A549 (cell line): ENCODE measurements at regions not wholly inside any gene's neighbourhood (a gene's known extent, or its start where the extent isn't known, plus 50 kb on each side); places are given as distances from the start of the nearest gene placed in this dataset.
A peak's percentile ranks its signal among the peaks of the same experiment; 100 is the strongest.

ENCODE experiments used
- ATAC-seq, 2 experiments: fragments of 200-7000 bp in 1 of 2; fragments of >200 bp in 1 of 2; cut with Nextera tagmentation in 1 of 2; cut with Tn5 transposase in 1 of 2; 3 replicates each; pipeline versions ENCODE4 v1.8.0 to v1.9.1; 2018 to 2020; ENCODE audit warnings: mild to moderate bottlenecking in 1 of 2, moderate library complexity in 1 of 2
- CTCF ChIA-PET: fragments of 300-600 bp; sonication (Branson Sonifier 250); formaldehyde crosslinking; extraction: SDS; loops from one replicate; lab custom pipeline; 2021; ENCODE audit warnings: antibody characterized with exemption, inconsistent platforms; lab: Yijun Ruan, JAX
- POLR2A ChIA-PET: fragments of 350-600 bp; formaldehyde crosslinking; extraction: SDS; loops from one replicate; lab custom pipeline; 2021; ENCODE audit warnings: antibody characterized with exemption, inconsistent platforms; lab: Yijun Ruan, JAX
- DNase-seq, 2 experiments: peaks; one replicate each; pipeline versions ENCODE4 v3.0.0 to v3.0.0-alpha.2; 2011 to 2016; ENCODE audit warnings: low read depth in 1 of 2, low spot score in 1 of 2
- FAIRE-seq: peaks from 2 replicates; lab custom pipeline; 2011; peaks lifted over from hg19 to GRCh38; lab: Jason Lieb, UNC
- H3K27ac ChIP-seq, 2 experiments: fragments of >200 bp; sonication (Bioruptor Twin); formaldehyde crosslinking; 3 replicates each; pipeline ENCODE4 v1.5.1; 2016 to 2017
- H3K4me1 ChIP-seq: fragments of >200 bp; sonication (Bioruptor Twin); formaldehyde crosslinking; 3 replicates; pipeline ENCODE4 v1.6.1; 2016
- H3K4me2 ChIP-seq: fragments of >200 bp; sonication (Bioruptor Twin); formaldehyde crosslinking; 3 replicates; pipeline ENCODE4 v1.6.1; 2016
- H3K4me3 ChIP-seq: fragments of >200 bp; sonication (Bioruptor Twin); formaldehyde crosslinking; 3 replicates; pipeline ENCODE4 v1.5.1; 2016
- H3K9me3 ChIP-seq: fragments of >200 bp; sonication (Bioruptor Twin); formaldehyde crosslinking; 3 replicates; pipeline ENCODE4 v1.6.1; 2016
- BCL3 ChIP-seq: fragments of >200 bp; sonication (Bioruptor Twin); formaldehyde crosslinking; IDR thresholded peaks from 3 replicates; pipeline ENCODE4 v1.6.1; 2016
- CBX8 ChIP-seq: fragments of 200-600 bp; sonication (generic); IDR thresholded peaks from 2 replicates; pipeline ENCODE4 v1.6.1; 2016
- CHD4 ChIP-seq: fragments of 200-600 bp; sonication (generic); IDR thresholded peaks from 2 replicates; pipeline ENCODE4 v1.6.1; 2016; ENCODE audit warnings: antibody characterized with exemption, mild to moderate bottlenecking, borderline replicate concordance
- CTCF ChIP-seq: fragments of >200 bp; sonication (Bioruptor Twin); formaldehyde crosslinking; IDR thresholded peaks from 3 replicates; pipeline ENCODE4 v1.5.1; 2016
- EHF ChIP-seq: fragments of 250-450 bp; sonication (Bioruptor Pico); IDR thresholded peaks from 2 replicates; pipeline ENCODE4 v1.5.0; 2020; ENCODE audit warnings: mild to moderate bottlenecking
- EP300 ChIP-seq, 2 experiments: fragments of >200 bp; sonication (Bioruptor Twin); formaldehyde crosslinking; IDR thresholded peaks; 2 replicates in 1 of 2; 3 replicates in 1 of 2; pipeline ENCODE4 v1.6.1; 2016 to 2017
- FOSB ChIP-seq: fragments of 250-450 bp; sonication (Bioruptor Pico); IDR thresholded peaks from 2 replicates; pipeline ENCODE4 v1.5.0; 2020; ENCODE audit warnings: mild to moderate bottlenecking, moderate library complexity
- FOXS1 ChIP-seq: fragments of 250-450 bp; sonication (Bioruptor Pico); IDR thresholded peaks from 2 replicates; pipeline ENCODE4 v1.5.0; 2020; ENCODE audit warnings: mild to moderate bottlenecking, moderate library complexity
- GATA3 ChIP-seq: IDR thresholded peaks from 2 replicates; pipeline ENCODE4 v1.6.1; 2012; ENCODE audit warnings: borderline replicate concordance
- HMGXB4 ChIP-seq: fragments of 250-450 bp; sonication (Bioruptor Pico); IDR thresholded peaks from 2 replicates; pipeline ENCODE4 v1.5.0; 2021; ENCODE audit warnings: mild to moderate bottlenecking, moderate library complexity, borderline replicate concordance
- HOXB13 ChIP-seq: fragments of 250-450 bp; sonication (Bioruptor Pico); IDR thresholded peaks from 2 replicates; pipeline ENCODE4 v1.5.0; 2020; ENCODE audit warnings: low read depth, mild to moderate bottlenecking, moderate library complexity
- JUNB ChIP-seq: fragments of >200 bp; sonication (Bioruptor Twin); formaldehyde crosslinking; IDR thresholded peaks from 2 replicates; pipeline ENCODE4 v1.6.1; 2016
- KDM1A ChIP-seq: fragments of 200-600 bp; sonication (generic); IDR thresholded peaks from 2 replicates; pipeline ENCODE4 v1.6.1; 2016; ENCODE audit warnings: low read depth, mild to moderate bottlenecking
- MAFK ChIP-seq: fragments of 450-650 bp; IDR thresholded peaks from 2 replicates; pipeline ENCODE4 v1.6.1; 2014; ENCODE audit not compliant: partially characterized antibody
- MAX ChIP-seq: IDR thresholded peaks from 2 replicates; pipeline ENCODE4 v1.6.1; 2012
- MAZ ChIP-seq: fragments of 150-350 bp; IDR thresholded peaks from 2 replicates; pipeline ENCODE4 v1.6.1; 2014; ENCODE audit warnings: antibody characterized with exemption, low read depth, low read length, borderline replicate concordance
- NR3C1 ChIP-seq: fragments of >200 bp; sonication (Bioruptor Twin); formaldehyde crosslinking; IDR thresholded peaks from 3 replicates; pipeline ENCODE4 v1.6.1; 2017
- POLR2AphosphoS2 ChIP-seq: conservative IDR thresholded peaks from 2 replicates; pipeline ENCODE4 v1.6.1; 2012; ENCODE audit warnings: low read length, improper control_type of control experiment, inconsistent platforms
- RCOR1 ChIP-seq: fragments of 150-350 bp; IDR thresholded peaks from 2 replicates; pipeline ENCODE4 v1.6.1; 2014; ENCODE audit warnings: antibody characterized with exemption, low read length, low read depth
- SREBF2 ChIP-seq: fragments of 450-650 bp; IDR thresholded peaks from 2 replicates; pipeline ENCODE4 v1.6.1; 2014; ENCODE audit warnings: mild to moderate bottlenecking, moderate library complexity
- USF2 ChIP-seq: fragments of 450-650 bp; IDR thresholded peaks from 2 replicates; pipeline ENCODE4 v1.6.1; 2014; ENCODE audit warnings: antibody characterized with exemption
- ZNF302 ChIP-seq: fragments of 250-450 bp; sonication (Bioruptor Pico); IDR thresholded peaks from 2 replicates; pipeline ENCODE4 v1.9.0; 2021; ENCODE audit warnings: inconsistent platforms, mild to moderate bottlenecking, moderate library complexity
- WGBS: methylation state at CpG from one replicate; pipeline ENCODE4 v1.1.6; 2017; ENCODE audit errors: missing lambda C conversion rate; 5-methylcytosine and 5-hydroxymethylcytosine counted together

GRCh38 chr5:34500236-34500847, 155.8 kb upstream of the RAI14 start (continued):
- TF ChIP-seq MAX (no peak), EHF (CRISPR knock-in tag) (no peak), USF2 (no peak)

GRCh38 chr5:34501016-34501415, 155.1 kb upstream of the RAI14 start:
- no peak overlapping the region for H3K4me2 ChIP-seq
- CTCF ChIA-PET, result interaction anchor here (0.6 to 34.1 kb wide), 7 partner anchors 15 to 399 kb away, joined by 3 to 621 read pairs (median 5); no protein-coding TSS in a partner anchor
- POLR2A ChIA-PET, result no interaction called here

GRCh38 chr5:34501840-34502239, 154.3 kb upstream of the RAI14 start:
- FAIRE-seq (no peak), DNase-seq (no peak), ATAC-seq (no peak)
- WGBS, result 78% methylated on average over 3 of the region's 3 CpGs
- peaks cover 32% of the 10 kb centered on the region for H3K4me1 ChIP-seq
- H3K4me2 ChIP-seq, result no peak overlapping the region; the same call in 2 of the 3 replicates
- peaks cover 12% of the 10 kb centered on the region; the same call in 2 of the 3 replicates for H3K9me3 ChIP-seq
- CTCF ChIA-PET, result interaction anchor here (0.7 to 5.4 kb wide), 5 partner anchors 9 to 27 kb away, joined by 3 to 28 read pairs (median 12); no protein-coding TSS in a partner anchor
- H3K27ac ChIP-seq, result 0 out of 6 replicates have a peak overlapping the region, but pooled peaks of 1 of the 2 experiments have one; percentile 2
- TF ChIP-seq HOXB13 (CRISPR knock-in tag) (no peak), KDM1A (no peak), SREBF2 (no peak), ZNF302 (CRISPR knock-in tag) (no peak), EP300 (IDR thresholded peaks at IDR 0.05) (no peak)
- no peak overlapping the region for H3K4me3 ChIP-seq
- POLR2A ChIA-PET, result no interaction called here

More at GRCh38 chr5:34501016-34501415, 155.1 kb upstream of the RAI14 start:
- FAIRE-seq (no peak), DNase-seq (no peak), ATAC-seq (no peak)
- WGBS, result 91% methylated on average over 2 of the region's 2 CpGs
- H3K4me3 ChIP-seq, result no peak overlapping the region
- H3K4me1 ChIP-seq, result peaks cover 32% of the 10 kb centered on the region
- TF ChIP-seq HMGXB4 (CRISPR knock-in tag), result no peak
- TF ChIP-seq CTCF, result no peak
- no peak for TF ChIP-seq MAZ
- TF ChIP-seq CHD4, result no peak
- no peak for TF ChIP-seq JUNB
- TF ChIP-seq RCOR1, result no peak
- TF ChIP-seq NR3C1, result no peak
- no peak for TF ChIP-seq FOXS1 (CRISPR knock-in tag)
- H3K27ac ChIP-seq, result no peak overlapping the region
- H3K9me3 ChIP-seq, result peaks cover 12% of the 10 kb centered on the region; the same call in 2 of the 3 replicates

- CTCF ChIA-PET, result interaction anchor here (0.7 to 3.3 kb wide), 4 partner anchors 8 to 21 kb away, joined by 3 to 13 read pairs (median 8); no protein-coding TSS in a partner anchor
- POLR2A ChIA-PET, result no interaction called here
- Histone ChIP-seq H3K9me3 (peaks cover 12% of the 10 kb centered on the region; the same call in 2 of the 3 replicates), H3K27ac (0 out of 6 replicates have a peak overlapping the region, but pooled peaks of 1 of the 2 experiments have one; percentile 2), H3K4me2 (no peak overlapping the region), H3K4me3 (no peak overlapping the region), H3K4me1 (peaks cover 32% of the 10 kb centered on the region)
- FAIRE-seq (no peak), ATAC-seq (no peak), DNase-seq (no peak)
- 85% methylated on average over 7 of the region's 7 CpGs for WGBS
- TF ChIP-seq MAFK, result no peak
- no peak for TF ChIP-seq FOSB (CRISPR knock-in tag)
- no peak for TF ChIP-seq CBX8
- no peak for TF ChIP-seq POLR2AphosphoS2
- TF ChIP-seq GATA3, result no peak
- no peak for TF ChIP-seq BCL3
These were observed 153.5 kb upstream of the RAI14 start for GRCh38 chr5:34502581-34502980.
